ENCODE measurements at regions not wholly inside any gene's neighbourhood (a gene's known extent, or its start where the extent isn't known, plus 50 kb on each side); places are given as distances from the start of the nearest gene placed in this dataset.

DNA sequence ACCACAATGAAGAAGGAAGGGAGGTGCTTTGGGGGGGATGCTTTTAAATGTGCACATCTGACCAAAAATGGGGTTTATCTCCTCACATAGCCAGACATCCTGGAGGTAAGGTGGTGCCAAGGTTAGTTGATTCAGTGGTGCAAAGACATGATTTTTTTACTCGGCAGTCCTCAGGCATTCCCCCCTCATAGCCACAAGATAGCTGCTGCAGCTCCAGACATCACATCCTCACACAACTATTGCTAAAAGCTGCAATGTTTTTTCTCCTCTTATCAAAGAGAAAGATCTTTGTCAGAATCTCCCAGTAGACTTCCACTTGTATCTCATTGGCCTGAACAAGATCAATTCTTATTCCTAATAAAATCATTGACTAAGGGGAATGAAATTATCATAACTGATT lies 141.3 kb upstream of the ZNF438 start:
- no peaks in the 10 kb centered on the region for H3K4me1 ChIP-seq (ENCODE audit: control insufficient read depth in 3 of 3, insufficient read depth in 2 of 3, low read depth in 1 of 3, low read length in 2 of 3)
- no peak for DNase-seq
- no peak overlapping the region for H3K4me3 ChIP-seq (ENCODE audit: low read depth in 1 of 3, low read length in 3 of 3)
- H3K9me3 ChIP-seq (ENCODE audit: control insufficient read depth in 2 of 2, insufficient read depth in 1 of 2, low read depth in 1 of 2, low read length in 1 of 2), result peaks cover 2 to 13% of the 10 kb centered on the region in 2 donors
- H3K27ac ChIP-seq (ENCODE audit: low read depth in 1 of 3, low read length in 2 of 3), result no peak overlapping the region
- H3K36me3 ChIP-seq (ENCODE audit: control insufficient read depth in 3 of 3, insufficient read depth in 2 of 3, low read depth in 1 of 3, low read length in 3 of 3), result no peaks in the 10 kb centered on the region
- FAIRE-seq, result no peak
- 85 to 98% (median 95%) methylated on average over 1 of the region's 1 CpG for WGBS, 3 donors
- H3K27me3 ChIP-seq (ENCODE audit: control insufficient read depth in 3 of 3, insufficient read depth in 3 of 3, low read length in 3 of 3), result no peaks in the 10 kb centered on the region

DNA sequence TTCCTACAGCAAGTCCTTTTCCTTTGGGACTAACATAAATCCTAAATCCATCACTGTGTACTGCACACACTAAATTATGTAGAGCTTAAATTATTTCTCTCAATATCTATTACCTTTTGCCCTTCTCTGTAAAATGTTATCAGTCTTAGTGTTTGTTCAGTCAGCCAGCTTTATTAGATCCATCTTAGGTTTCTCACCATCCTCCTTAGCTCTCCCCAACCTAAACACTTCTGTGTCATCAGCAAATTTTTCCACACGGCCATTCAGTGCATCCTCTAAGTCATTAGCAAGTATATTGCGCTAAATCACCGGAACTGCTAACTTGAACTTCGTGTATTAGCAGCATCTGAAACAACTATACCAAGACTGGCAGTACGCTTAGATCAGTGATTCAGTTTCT lies 142.1 kb upstream of the ZNF438 start:
- no peaks in the 10 kb centered on the region for H3K27me3 ChIP-seq (ENCODE audit: control insufficient read depth in 3 of 3, insufficient read depth in 3 of 3, low read length in 3 of 3)
- no peaks in the 10 kb centered on the region for H3K4me1 ChIP-seq (ENCODE audit: control insufficient read depth in 3 of 3, insufficient read depth in 2 of 3, low read depth in 1 of 3, low read length in 2 of 3)
- peaks cover 2 to 13% of the 10 kb centered on the region in 2 donors for H3K9me3 ChIP-seq (ENCODE audit: control insufficient read depth in 2 of 2, insufficient read depth in 1 of 2, low read depth in 1 of 2, low read length in 1 of 2)
- no peak overlapping the region for H3K4me3 ChIP-seq (ENCODE audit: low read depth in 1 of 3, low read length in 3 of 3)
- 87 to 89% (median 89%) methylated on average over 5 of the region's 5 CpGs for WGBS, 3 donors
- H3K36me3 ChIP-seq (ENCODE audit: control insufficient read depth in 3 of 3, insufficient read depth in 2 of 3, low read depth in 1 of 3, low read length in 3 of 3), result no peaks in the 10 kb centered on the region
- no peak for DNase-seq
- FAIRE-seq, result no peak
- H3K27ac ChIP-seq (ENCODE audit: low read depth in 1 of 3, low read length in 2 of 3), result no peak overlapping the region

DNA sequence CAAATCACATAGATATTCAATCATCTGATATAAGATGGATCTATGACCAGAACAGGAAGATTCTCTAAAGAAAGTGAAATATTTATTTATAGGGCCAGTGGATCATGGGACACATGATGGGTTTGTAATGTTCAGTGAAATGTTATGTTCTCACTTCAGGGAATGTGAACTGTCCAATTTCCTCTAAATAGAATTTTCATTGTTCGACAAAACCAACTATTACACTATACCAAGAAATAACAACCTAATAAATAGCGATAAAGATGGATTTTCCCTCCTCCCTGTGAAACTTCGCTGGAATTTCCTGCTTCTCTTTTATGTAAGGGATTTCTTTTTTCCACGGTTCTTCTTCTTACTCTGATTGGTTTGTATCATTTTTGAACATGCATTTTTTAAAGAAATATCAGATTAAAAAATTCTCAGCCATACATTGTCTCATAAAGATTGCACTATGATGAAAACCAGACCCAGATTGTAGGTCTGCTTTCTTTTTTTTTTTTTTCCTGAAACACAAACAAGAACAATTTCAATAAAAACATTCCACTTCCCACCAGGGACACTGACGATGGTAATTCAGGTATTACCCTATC lies 139.8 kb upstream of the ZEB1 start:
- Histone ChIP-seq H3K4me1 (ENCODE audit: control insufficient read depth in 3 of 3, insufficient read depth in 2 of 3, low read depth in 1 of 3, low read length in 2 of 3) (no peaks in the 10 kb centered on the region), H3K27ac (ENCODE audit: low read depth in 1 of 3, low read length in 2 of 3) (no peak overlapping the region), H3K27me3 (ENCODE audit: control insufficient read depth in 3 of 3, insufficient read depth in 3 of 3, low read length in 3 of 3) (no peaks in the 10 kb centered on the region), H3K4me3 (ENCODE audit: low read depth in 1 of 3, low read length in 3 of 3) (no peak overlapping the region), H3K9me3 (ENCODE audit: control insufficient read depth in 2 of 2, insufficient read depth in 1 of 2, low read depth in 1 of 2, low read length in 1 of 2) (no peaks in the 10 kb centered on the region), H3K36me3 (ENCODE audit: control insufficient read depth in 3 of 3, insufficient read depth in 2 of 3, low read depth in 1 of 3, low read length in 3 of 3) (no peaks in the 10 kb centered on the region)
- DNase-seq (no peak), FAIRE-seq (no peak)
- WGBS, 3 donors, result 76 to 80% (median 78%) methylated on average over 5 of the region's 5 CpGs

DNA sequence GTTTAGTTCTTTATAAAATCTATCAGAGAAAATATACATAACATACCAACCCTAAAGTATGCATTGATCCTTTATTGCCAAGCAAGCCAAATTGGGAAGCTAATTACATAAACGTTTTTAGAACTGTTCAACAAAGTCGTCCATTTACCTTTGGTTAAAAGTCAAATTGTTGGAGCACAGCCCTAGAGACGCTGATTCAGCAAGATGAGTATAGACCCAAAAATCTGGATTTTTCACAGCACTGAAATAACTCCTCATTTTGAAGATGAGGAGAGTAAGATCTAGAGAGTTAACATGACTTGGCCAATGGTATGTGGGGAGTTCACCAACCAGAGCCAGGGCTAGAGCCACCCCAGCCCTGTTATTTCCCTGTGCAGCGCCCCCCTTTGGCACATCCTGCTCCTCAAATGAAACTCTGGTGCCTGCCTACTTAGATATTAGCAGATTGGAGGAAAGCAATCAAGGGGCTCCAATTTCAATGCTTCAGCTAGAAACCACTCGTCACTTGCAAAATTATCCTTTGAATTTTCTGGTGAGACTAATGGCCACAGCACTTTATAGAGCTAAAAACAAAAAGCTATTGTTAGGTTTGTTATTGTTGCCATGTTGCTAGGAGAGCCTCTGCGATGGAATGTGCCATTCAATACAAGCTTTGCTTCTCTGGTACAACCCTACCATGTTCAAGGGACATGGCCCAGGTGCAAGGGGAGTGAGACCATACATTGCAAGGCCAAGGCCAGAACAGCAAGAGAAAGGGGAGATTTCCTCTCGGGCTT lies 132.6 kb upstream of the ZEB1 start:
- DNase-seq (no peak), FAIRE-seq (no peak)
- Histone ChIP-seq H3K4me3 (ENCODE audit: low read depth in 1 of 3, low read length in 3 of 3) (no peak overlapping the region), H3K36me3 (ENCODE audit: control insufficient read depth in 3 of 3, insufficient read depth in 2 of 3, low read depth in 1 of 3, low read length in 3 of 3) (no peaks in the 10 kb centered on the region), H3K9me3 (ENCODE audit: control insufficient read depth in 2 of 2, insufficient read depth in 1 of 2, low read depth in 1 of 2, low read length in 1 of 2) (peaks cover 0 to 1% of the 10 kb centered on the region in 2 donors), H3K27me3 (ENCODE audit: control insufficient read depth in 3 of 3, insufficient read depth in 3 of 3, low read length in 3 of 3) (no peaks in the 10 kb centered on the region), H3K4me1 (ENCODE audit: control insufficient read depth in 3 of 3, insufficient read depth in 2 of 3, low read depth in 1 of 3, low read length in 2 of 3) (no peaks in the 10 kb centered on the region), H3K27ac (ENCODE audit: low read depth in 1 of 3, low read length in 2 of 3) (no peak overlapping the region)
- 41 to 66% (median 47%) methylated on average over 7 of the region's 7 CpGs for WGBS, 3 donors

DNA sequence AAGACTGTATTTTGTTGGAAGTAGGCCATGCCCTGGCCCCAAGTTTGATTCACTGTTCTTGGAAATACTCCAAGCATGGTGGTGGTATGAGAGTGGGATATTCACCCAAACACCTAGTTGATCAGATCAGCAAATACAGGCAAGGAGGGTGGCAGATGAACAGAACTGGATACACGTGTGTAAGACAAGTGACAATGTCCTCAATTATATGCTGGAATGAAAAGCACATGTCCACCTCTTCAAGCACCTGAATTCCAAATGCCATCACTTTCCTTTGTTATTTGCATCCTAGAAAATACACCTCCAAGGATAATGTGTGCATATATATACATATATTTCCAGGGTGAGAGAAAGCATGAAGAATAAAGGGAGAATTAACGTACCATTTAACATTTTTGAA lies 131.8 kb upstream of the ZEB1 start:
- Histone ChIP-seq H3K4me1 (ENCODE audit: control insufficient read depth in 3 of 3, insufficient read depth in 2 of 3, low read depth in 1 of 3, low read length in 2 of 3) (no peaks in the 10 kb centered on the region), H3K27ac (ENCODE audit: low read depth in 1 of 3, low read length in 2 of 3) (no peak overlapping the region), H3K4me3 (ENCODE audit: low read depth in 1 of 3, low read length in 3 of 3) (no peak overlapping the region), H3K27me3 (ENCODE audit: control insufficient read depth in 3 of 3, insufficient read depth in 3 of 3, low read length in 3 of 3) (no peaks in the 10 kb centered on the region), H3K9me3 (ENCODE audit: control insufficient read depth in 2 of 2, insufficient read depth in 1 of 2, low read depth in 1 of 2, low read length in 1 of 2) (peaks cover 0 to 4% of the 10 kb centered on the region in 2 donors), H3K36me3 (ENCODE audit: control insufficient read depth in 3 of 3, insufficient read depth in 2 of 3, low read depth in 1 of 3, low read length in 3 of 3) (no peaks in the 10 kb centered on the region)
- DNase-seq, result no peak
- 82 to 90% (median 85%) methylated on average over 2 of the region's 2 CpGs for WGBS, 3 donors
- FAIRE-seq, result no peak

DNA sequence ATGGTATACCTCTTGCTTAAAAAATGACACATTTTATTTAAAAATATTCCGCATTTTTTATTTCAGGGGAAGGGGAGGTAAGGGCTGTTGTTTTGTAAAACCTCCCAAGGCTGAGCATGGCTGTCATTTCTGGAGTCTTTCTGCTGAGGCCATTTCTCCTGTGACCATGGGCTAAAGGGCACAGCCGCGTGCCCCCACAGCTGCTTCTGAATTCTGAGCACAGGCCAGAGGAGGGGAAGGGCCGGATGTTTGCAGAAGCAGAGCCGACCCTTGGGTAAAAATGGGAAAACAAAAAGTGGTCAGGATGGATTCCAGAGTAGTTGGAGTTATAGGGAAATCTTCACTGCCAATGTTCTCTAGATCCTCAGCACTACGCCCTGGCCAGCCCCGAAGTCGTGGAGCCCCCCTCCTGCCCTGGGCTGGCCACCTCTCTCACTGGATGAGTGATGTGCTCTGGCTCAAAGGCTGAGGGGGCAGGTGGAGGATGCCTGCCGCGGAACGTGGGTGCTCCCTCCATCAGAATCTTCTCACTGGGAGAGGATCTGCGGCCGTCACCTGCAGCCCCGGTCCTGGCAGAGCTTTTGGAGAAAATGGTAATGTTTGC lies 131.3 kb upstream of the ZEB1 start:
- peaks cover 0 to 4% of the 10 kb centered on the region in 2 donors for H3K9me3 ChIP-seq (ENCODE audit: control insufficient read depth in 2 of 2, insufficient read depth in 1 of 2, low read depth in 1 of 2, low read length in 1 of 2)
- H3K36me3 ChIP-seq (ENCODE audit: control insufficient read depth in 3 of 3, insufficient read depth in 2 of 3, low read depth in 1 of 3, low read length in 3 of 3), result no peaks in the 10 kb centered on the region
- FAIRE-seq, result no peak
- H3K4me3 ChIP-seq (ENCODE audit: low read depth in 1 of 3, low read length in 3 of 3), result no peak overlapping the region
- 88 to 95% (median 91%) methylated on average over 14 of the region's 14 CpGs for WGBS, 3 donors
- no peak for DNase-seq
- H3K27ac ChIP-seq (ENCODE audit: low read depth in 1 of 3, low read length in 2 of 3), result no peak overlapping the region
- H3K27me3 ChIP-seq (ENCODE audit: control insufficient read depth in 3 of 3, insufficient read depth in 3 of 3, low read length in 3 of 3), result no peaks in the 10 kb centered on the region
- no peaks in the 10 kb centered on the region for H3K4me1 ChIP-seq (ENCODE audit: control insufficient read depth in 3 of 3, insufficient read depth in 2 of 3, low read depth in 1 of 3, low read length in 2 of 3)

DNA sequence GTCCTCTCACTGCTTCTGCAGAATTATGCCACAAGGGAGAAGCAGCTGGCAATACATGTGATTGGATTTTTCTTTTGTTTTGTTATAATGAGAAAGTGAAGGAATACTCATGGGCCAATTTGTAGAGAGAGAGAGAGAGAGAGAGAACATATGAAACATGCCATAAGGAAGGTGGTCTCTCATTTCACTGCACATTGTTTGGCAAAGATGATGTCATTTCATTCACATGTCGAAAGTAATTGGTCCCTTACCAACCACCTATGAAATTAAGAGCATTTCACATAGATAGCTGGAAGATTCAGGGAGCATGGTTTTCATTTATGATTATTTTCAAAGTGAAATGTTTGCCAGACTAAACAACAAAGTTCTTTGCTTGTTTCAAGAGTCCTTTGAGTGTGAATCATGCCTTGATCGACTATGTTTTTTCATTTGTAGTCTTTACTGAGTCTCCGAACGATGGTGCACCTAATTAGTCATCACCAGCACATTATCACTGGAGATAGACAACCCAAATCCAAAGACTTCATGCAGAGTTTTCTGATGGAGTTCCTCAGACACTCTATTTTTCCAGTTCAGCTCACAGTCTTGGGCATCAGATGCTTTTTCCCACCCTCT lies 130.1 kb upstream of the ZEB1 start:
- no peak for FAIRE-seq

DNA sequence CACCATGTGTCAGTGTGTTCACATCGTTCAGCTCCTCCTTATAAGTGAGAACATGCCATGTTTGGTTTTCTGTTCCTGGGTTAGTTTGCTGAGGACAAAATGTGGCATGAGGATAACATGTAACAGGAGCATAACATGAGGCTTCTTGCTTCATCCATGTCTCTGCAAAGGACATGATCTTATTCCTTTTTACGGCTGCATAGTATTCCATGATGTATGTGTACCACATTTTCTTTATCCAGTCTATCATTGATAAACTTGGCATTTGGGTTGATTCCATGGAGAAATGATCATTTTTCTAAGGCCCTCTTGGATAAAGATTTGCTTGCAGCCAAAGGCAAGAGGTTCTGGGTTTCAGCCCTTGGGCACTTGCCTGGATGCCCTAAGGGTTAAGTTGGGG lies 128.5 kb upstream of the ZEB1 start:
- H3K27ac ChIP-seq (ENCODE audit: low read depth in 1 of 3, low read length in 2 of 3), result no peak overlapping the region
- H3K36me3 ChIP-seq (ENCODE audit: control insufficient read depth in 3 of 3, insufficient read depth in 2 of 3, low read depth in 1 of 3, low read length in 3 of 3), result no peaks in the 10 kb centered on the region
- H3K27me3 ChIP-seq (ENCODE audit: control insufficient read depth in 3 of 3, insufficient read depth in 3 of 3, low read length in 3 of 3), result no peaks in the 10 kb centered on the region
- DNase-seq (no peak), FAIRE-seq (no peak)
- H3K9me3 ChIP-seq (ENCODE audit: control insufficient read depth in 2 of 2, insufficient read depth in 1 of 2, low read depth in 1 of 2, low read length in 1 of 2), result peaks cover 0 to 4% of the 10 kb centered on the region in 2 donors
- no peaks in the 10 kb centered on the region for H3K4me1 ChIP-seq (ENCODE audit: control insufficient read depth in 3 of 3, insufficient read depth in 2 of 3, low read depth in 1 of 3, low read length in 2 of 3)
- no peak overlapping the region for H3K4me3 ChIP-seq (ENCODE audit: low read depth in 1 of 3, low read length in 3 of 3)
- 93 to 94% (median 93%) methylated on average over 2 of the region's 2 CpGs for WGBS, 3 donors

More for the DNA sequence above, 130.1 kb upstream of the ZEB1 start:
- Histone ChIP-seq H3K36me3 (ENCODE audit: control insufficient read depth in 3 of 3, insufficient read depth in 2 of 3, low read depth in 1 of 3, low read length in 3 of 3) (no peaks in the 10 kb centered on the region), H3K4me3 (ENCODE audit: low read depth in 1 of 3, low read length in 3 of 3) (no peak overlapping the region), H3K4me1 (ENCODE audit: control insufficient read depth in 3 of 3, insufficient read depth in 2 of 3, low read depth in 1 of 3, low read length in 2 of 3) (no peaks in the 10 kb centered on the region), H3K27me3 (ENCODE audit: control insufficient read depth in 3 of 3, insufficient read depth in 3 of 3, low read length in 3 of 3) (no peaks in the 10 kb centered on the region), H3K27ac (ENCODE audit: low read depth in 1 of 3, low read length in 2 of 3) (no peak overlapping the region), H3K9me3 (ENCODE audit: control insufficient read depth in 2 of 2, insufficient read depth in 1 of 2, low read depth in 1 of 2, low read length in 1 of 2) (peaks cover 0 to 4% of the 10 kb centered on the region in 2 donors)
- 73 to 79% (median 79%) methylated on average over 4 of the region's 4 CpGs for WGBS, 3 donors
- DNase-seq, result no peak

All from small intestine (tissue), 7 donors.